ENCODE measurements at regions not wholly inside any gene's neighbourhood (a gene's known extent, or its start where the extent isn't known, plus 50 kb on each side); places are given as distances from the start of the nearest gene placed in this dataset.
"Not testable (repeated sequence)": the region's sequence is repeated elsewhere in the genome, so short reads cannot be mapped to it uniquely, and the experiment has no call there.

- Histone ChIP-seq H3K27ac (no peak overlapping the region), H3K36me3 (no peaks in the 10 kb centered on the region), H3K27me3 (no peaks in the 10 kb centered on the region), H3K4me1 (no peaks in the 10 kb centered on the region), H3K9me3 (no peaks in the 10 kb centered on the region), H3K4me3 (no peak overlapping the region)
- WGBS: 96% methylated on average over 15 of the region's 31 CpGs
- DNase-seq (ENCODE audit: low spot score in 2 of 2): no peak
- TF ChIP-seq CTCF (IDR thresholded peaks at IDR 0.05) (no peak), POLR2AphosphoS5 (IDR thresholded peaks at IDR 0.05) (no peak), POLR2A (IDR thresholded peaks at IDR 0.05) (no peak), EP300 (IDR thresholded peaks at IDR 0.05) (no peak)
Observed at GRCh38 chr7:21330462-21331178, 97.3 kb upstream of the SP4 start.

- no peak for DNase-seq (ENCODE audit: low spot score in 2 of 2)
- Histone ChIP-seq H3K27ac (no peak overlapping the region), H3K9me3 (no peaks in the 10 kb centered on the region), H3K27me3 (no peaks in the 10 kb centered on the region), H3K4me3 (no peak overlapping the region), H3K36me3 (no peaks in the 10 kb centered on the region), H3K4me1 (no peaks in the 10 kb centered on the region)
- 90% methylated on average over 1 of the region's 1 CpG for WGBS
- TF ChIP-seq POLR2A (IDR thresholded peaks at IDR 0.05): no peak
Observed at GRCh38 chr7:21334906-21335305, 93.0 kb upstream of the SP4 start.

- H3K9me3 ChIP-seq: no peaks in the 10 kb centered on the region
- DNase-seq (ENCODE audit: low spot score in 2 of 2): no peak
- no peak for TF ChIP-seq POLR2A (IDR thresholded peaks at IDR 0.05)
- no peak for TF ChIP-seq EP300 (IDR thresholded peaks at IDR 0.05)
- TF ChIP-seq POLR2AphosphoS5 (IDR thresholded peaks at IDR 0.05): no peak
- no peak for TF ChIP-seq CTCF (IDR thresholded peaks at IDR 0.05)
- no peak overlapping the region for H3K27ac ChIP-seq
- H3K36me3 ChIP-seq: no peaks in the 10 kb centered on the region
- no peaks in the 10 kb centered on the region for H3K4me1 ChIP-seq
- no peaks in the 10 kb centered on the region for H3K27me3 ChIP-seq
- no peak overlapping the region for H3K4me3 ChIP-seq
- 86% methylated on average over 7 of the region's 7 CpGs for whole genome bisulfite sequencing
Observed at GRCh38 chr7:21336743-21337142, 91.1 kb upstream of the SP4 start.

GRCh38 chr7:21338728-21339164, 89.1 kb upstream of the SP4 start:
- Histone ChIP-seq H3K4me1 (no peaks in the 10 kb centered on the region), H3K27me3 (no peaks in the 10 kb centered on the region), H3K4me3 (no peak overlapping the region), H3K9me3 (no peaks in the 10 kb centered on the region), H3K36me3 (no peaks in the 10 kb centered on the region), H3K27ac (no peak overlapping the region)
- DNase-seq (ENCODE audit: low spot score in 2 of 2): no peak
- no peak for TF ChIP-seq POLR2A (IDR thresholded peaks at IDR 0.05)
- no peak for TF ChIP-seq CTCF (IDR thresholded peaks at IDR 0.05)
- TF ChIP-seq EP300 (IDR thresholded peaks at IDR 0.05): no peak
- TF ChIP-seq POLR2AphosphoS5 (IDR thresholded peaks at IDR 0.05): no peak
- 70% methylated on average over 4 of the region's 4 CpGs for WGBS

- not testable (repeated sequence) for H3K4me3 ChIP-seq; H3K27ac ChIP-seq; H3K9me3 ChIP-seq; DNase-seq (ENCODE audit: low spot score in 2 of 2); H3K36me3 ChIP-seq; H3K4me1 ChIP-seq; H3K27me3 ChIP-seq
- WGBS: 43% methylated on average over 5 of the region's 7 CpGs
Observed at GRCh38 chr7:21344900-21345299, 83.0 kb upstream of the SP4 start.

GRCh38 chr7:21345361-21345760, 82.5 kb upstream of the SP4 start:
- Histone ChIP-seq H3K4me3 (no peak overlapping the region), H3K27me3 (no peaks in the 10 kb centered on the region), H3K27ac (no peak overlapping the region), H3K9me3 (no peaks in the 10 kb centered on the region), H3K4me1 (no peaks in the 10 kb centered on the region), H3K36me3 (no peaks in the 10 kb centered on the region)
- DNase-seq (ENCODE audit: low spot score in 2 of 2): no peak
- TF ChIP-seq CTCF (IDR thresholded peaks at IDR 0.05): no peak
- TF ChIP-seq EP300 (IDR thresholded peaks at IDR 0.05): no peak
- no peak for TF ChIP-seq POLR2A (IDR thresholded peaks at IDR 0.05)
- no peak for TF ChIP-seq POLR2AphosphoS5 (IDR thresholded peaks at IDR 0.05)
- 82% methylated on average over 9 of the region's 9 CpGs for WGBS

Data from suprapubic skin (tissue), 4 donors.